K562 (cell line): ENCODE measurements at regions not wholly inside any gene's neighbourhood (a gene's known extent, or its start where the extent isn't known, plus 50 kb on each side); places are given as distances from the start of the nearest gene placed in this dataset.

Experiments
- ATAC-seq: fragments of 200-7000 bp; cut with Tn5 transposase; 3 replicates; pipeline ENCODE4 v1.9.1; 2020; ENCODE audit warnings: moderate library complexity
- BruUV-seq: library from RNA; stranded (reverse); fragments of 400-500 nt; replicated peaks from 2 replicates; lab custom pipeline; 2021; lab: Mats Ljungman, UMichigan
- CTCF ChIA-PET: fragments of 300-600 bp; formaldehyde crosslinking; extraction: SDS; loops from one replicate; lab custom pipeline; 2021; ENCODE audit warnings: low intra/inter-chr PET ratio; lab: Yijun Ruan, JAX
- POLR2A ChIA-PET: fragments of 300-600, 350-650 bp; sonication (Branson Sonifier 250); formaldehyde crosslinking; extraction: SDS; loops from one replicate; lab custom pipeline; 2021; ENCODE audit warnings: antibody characterized with exemption, inconsistent platforms; lab: Yijun Ruan, JAX
- DNase-seq, 4 experiments: peaks; one replicate each; pipeline versions ENCODE4 v3.0.0 to v3.0.0-alpha.2; 2011 to 2018; ENCODE audit warnings: low spot score in 3 of 4, mixed read lengths in 3 of 4; ENCODE audit errors: extremely low read depth in 1 of 4
- FAIRE-seq: peaks from 2 replicates; lab custom pipeline; 2011; peaks lifted over from hg19 to GRCh38; lab: Jason Lieb, UNC
- H2AFZ ChIP-seq: 2 replicates; pipeline ENCODE4 v1.6.0; 2011; ENCODE audit warnings: low read depth, low read length, control low read depth, inconsistent platforms
- H3K27ac ChIP-seq: fragments of 200-600 bp; 3 replicates; pipeline ENCODE4 v1.8.0; 2011; ENCODE audit warnings: low read depth, mild to moderate bottlenecking, control low read depth, inconsistent platforms, low read length, moderate library complexity, mixed read lengths; ENCODE audit errors: extremely low read depth
- H3K27me3 ChIP-seq, 2 experiments: fragments of 300-600 bp in 1 of 2; 2 replicates in 1 of 2; 3 replicates in 1 of 2; pipeline versions ENCODE4 v1.6.0 to v1.8.0; 2011; ENCODE audit warnings: inconsistent platforms in 2 of 2, low read length in 2 of 2, mild to moderate bottlenecking in 1 of 2, mixed read lengths in 1 of 2, moderate library complexity in 1 of 2; ENCODE audit not compliant: control insufficient read depth in 2 of 2, insufficient read depth in 2 of 2
- H3K36me3 ChIP-seq: fragments of 300-600 bp; 3 replicates; pipeline ENCODE4 v1.8.0; 2011; ENCODE audit warnings: mild to moderate bottlenecking, low read length, inconsistent platforms; ENCODE audit not compliant: control insufficient read depth, insufficient read depth
- H3K4me1 ChIP-seq, 2 experiments: fragments of 200-600 bp in 1 of 2; replicated peaks in 1 of 2; 2 replicates in 1 of 2; 3 replicates in 1 of 2; pipeline versions ENCODE4 v1.5.1 to v1.8.0; 2011; ENCODE audit warnings: inconsistent platforms in 2 of 2, low read length in 2 of 2, mild to moderate bottlenecking in 1 of 2, mixed read lengths in 1 of 2, moderate library complexity in 1 of 2; ENCODE audit not compliant: control insufficient read depth in 2 of 2, insufficient read depth in 2 of 2
- H3K4me2 ChIP-seq: 2 replicates; pipeline ENCODE4 v1.6.1; 2011; ENCODE audit warnings: low read length, control low read depth, inconsistent platforms, mixed read lengths; ENCODE audit not compliant: insufficient read depth
- H3K4me3 ChIP-seq: fragments of 200-600 bp; sonication (generic), shearing (Covaris generic); 2 replicates; pipeline ENCODE4 v1.5.1; 2016; ENCODE audit warnings: control low read depth, inconsistent platforms
- H3K79me2 ChIP-seq: fragments of 200-600 bp; 3 replicates; pipeline ENCODE4 v1.8.0; 2011; ENCODE audit warnings: low read length, inconsistent platforms; ENCODE audit not compliant: control insufficient read depth, insufficient read depth
- H3K9ac ChIP-seq, 2 experiments: 2 replicates each; pipeline versions ENCODE4 v1.6.0 to v1.6.1; 2011; ENCODE audit warnings: low read depth in 2 of 2, low read length in 2 of 2, control low read depth in 1 of 2, inconsistent platforms in 1 of 2, mild to moderate bottlenecking in 1 of 2, mixed read lengths in 1 of 2; ENCODE audit not compliant: insufficient read depth in 1 of 2
- H3K9me1 ChIP-seq: one replicate; pipeline ENCODE4 v1.6.0; 2011; ENCODE audit warnings: inconsistent platforms, mild to moderate bottlenecking, low read length, moderate library complexity; ENCODE audit not compliant: control insufficient read depth, insufficient read depth
- H3K9me3 ChIP-seq: replicated peaks from 2 replicates; pipeline ENCODE4 v1.5.1; 2011; ENCODE audit warnings: low read depth, low read length, inconsistent platforms; ENCODE audit not compliant: control insufficient read depth, insufficient read depth
- H4K20me1 ChIP-seq: replicated peaks from 2 replicates; pipeline ENCODE4 v1.6.1; 2011; ENCODE audit warnings: low read length, inconsistent platforms, mixed read lengths; ENCODE audit not compliant: control insufficient read depth, insufficient read depth
- BCOR ChIP-seq: fragments of 450-650 bp; IDR thresholded peaks from 2 replicates; pipeline ENCODE4 v1.6.1; 2016
- BRF1 ChIP-seq: IDR thresholded peaks from 3 replicates; pipeline ENCODE4 v1.6.1; 2011; ENCODE audit warnings: borderline replicate concordance, mild to moderate bottlenecking; ENCODE audit not compliant: insufficient read length; ENCODE audit errors: extremely low read depth
- KDM5B ChIP-seq: fragments of 200-600 bp; sonication (generic); IDR thresholded peaks from 2 replicates; pipeline ENCODE4 v1.6.1; 2012; ENCODE audit warnings: low read depth, mild to moderate bottlenecking, moderate library complexity, low read length, control low read depth, inconsistent platforms; ENCODE audit not compliant: insufficient replicate concordance
- SMARCA5 ChIP-seq: fragments of 450-650 bp; IDR thresholded peaks from 2 replicates; pipeline ENCODE4 v1.6.1; 2016
- TFAM ChIP-seq: fragments of 250-450 bp; sonication (Bioruptor Pico); conservative IDR thresholded peaks from 2 replicates; pipeline ENCODE4 v1.5.0; 2021; ENCODE audit warnings: mild to moderate bottlenecking, moderate library complexity
- ZFP36 ChIP-seq: fragments of 150-350 bp; IDR thresholded peaks from 2 replicates; pipeline ENCODE4 v1.6.1; 2018; ENCODE audit warnings: low read length, low read depth; ENCODE audit not compliant: partially characterized antibody
- WGBS: fragments of 100-300 bp; shearing (Covaris generic); methylation state at CpG from one replicate; pipeline ENCODE4 v1.1.6; 2016; ENCODE audit warnings: low coverage, mixed read lengths; ENCODE audit not compliant: insufficient coverage; ENCODE audit errors: missing lambda C conversion rate; 5-methylcytosine and 5-hydroxymethylcytosine counted together
- in situ Hi-C: fragments of 300-500 bp; cut with MboI; formaldehyde crosslinking; loops from 4 replicates; pipeline ENCODE4 v1.15.0; 2018; ENCODE audit warnings: inconsistent platforms, mixed read lengths
- intact Hi-C: fragments of 100-400 bp; cut with micrococcal nuclease; formaldehyde crosslinking; loops from 2 replicates; pipeline ENCODE4 v1.14.2; 2022
- TF ChIP-seq, protein P1 (sequence below), 2 experiments: fragments of 450-650 bp; IDR thresholded peaks; 2 replicates each; pipeline ENCODE4 v1.6.1; 2016; ENCODE audit warnings: mild to moderate bottlenecking in 2 of 2, borderline replicate concordance in 1 of 2, low read depth in 1 of 2, moderate library complexity in 1 of 2

DNA sequence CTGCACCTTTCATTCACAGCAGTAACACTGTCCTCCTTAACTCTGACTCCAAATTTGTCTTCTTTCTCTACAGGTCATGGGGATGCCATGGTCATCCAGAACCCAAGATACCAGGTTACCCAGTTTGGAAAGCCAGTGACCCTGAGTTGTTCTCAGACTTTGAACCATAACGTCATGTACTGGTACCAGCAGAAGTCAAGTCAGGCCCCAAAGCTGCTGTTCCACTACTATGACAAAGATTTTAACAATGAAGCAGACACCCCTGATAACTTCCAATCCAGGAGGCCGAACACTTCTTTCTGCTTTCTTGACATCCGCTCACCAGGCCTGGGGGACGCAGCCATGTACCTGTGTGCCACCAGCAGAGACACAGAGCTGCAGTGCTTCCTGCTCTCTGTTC is 156.2 kb upstream of the PRSS1 start:
- Histone ChIP-seq H3K79me2 (no peaks in the 10 kb centered on the region), H3K9ac (no peak overlapping the region), H3K36me3 (no peaks in the 10 kb centered on the region), H3K27me3 (peaks cover 5 to 6% of the 10 kb centered on the region in 2 experiments; a peak in 4 of 5 replicates), H4K20me1 (no peaks in the 10 kb centered on the region), H3K4me1 (no peaks in the 10 kb centered on the region), H2AFZ (no peak overlapping the region), H3K27ac (no peak overlapping the region), H3K4me3 (no peak overlapping the region)
- WGBS, result 0% methylated on average over 4 of the region's 4 CpGs
- CTCF ChIA-PET, result no interaction called here
- no peak for ATAC-seq
- BruUV-seq, result no TSS peak
- no peak for FAIRE-seq
- no peak for DNase-seq
- intact Hi-C loops, result no loop called here
- TF ChIP-seq ZFP36 (no peak), KDM5B (no peak), TFAM (CRISPR knock-in tag) (no peak), SMARCA5 (no peak), BCOR (no peak)
- TF ChIP-seq, all 486 proteins: peak for 0
- no peak overlapping the region for H3K4me2 ChIP-seq
- no peaks in the 10 kb centered on the region for H3K9me1 ChIP-seq
- POLR2A ChIA-PET, result no interaction called here
- H3K9me3 ChIP-seq, result no peaks in the 10 kb centered on the region
- in situ Hi-C loops, result no loop called here

DNA sequence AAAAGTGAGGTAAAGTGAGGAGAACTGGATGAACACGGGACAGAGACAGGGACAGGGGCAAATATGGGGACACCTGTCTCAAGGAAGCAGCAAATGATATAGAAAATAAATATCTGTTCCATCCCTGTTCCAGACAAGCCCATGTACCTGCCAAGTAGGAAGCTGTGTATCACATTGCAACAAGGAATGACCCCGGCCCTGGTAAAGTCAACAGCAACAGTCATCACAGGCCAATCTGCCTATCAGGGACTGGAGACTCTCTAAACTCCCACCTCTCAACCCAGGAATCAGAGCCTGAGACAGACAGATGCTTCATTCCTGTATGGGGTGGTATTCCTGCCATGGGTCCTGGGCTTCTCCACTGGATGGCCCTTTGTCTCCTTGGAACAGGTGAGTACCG is 156.6 kb upstream of the PRSS1 start:
- Histone ChIP-seq H3K27ac (no peak overlapping the region), H4K20me1 (no peaks in the 10 kb centered on the region), H3K36me3 (no peaks in the 10 kb centered on the region), H3K9me1 (no peaks in the 10 kb centered on the region), H3K4me2 (no peak overlapping the region), H3K4me1 (no peaks in the 10 kb centered on the region), H3K9me3 (no peaks in the 10 kb centered on the region), H3K27me3 (peaks cover under 1 to 2% of the 10 kb centered on the region in 2 experiments; a peak in 3 of 5 replicates), H3K4me3 (no peak overlapping the region), H3K9ac (no peak overlapping the region), H3K79me2 (no peaks in the 10 kb centered on the region), H2AFZ (no peak overlapping the region)
- ATAC-seq (no peak), FAIRE-seq (no peak), DNase-seq (no peak)
- 2% methylated on average over 3 of the region's 3 CpGs for WGBS
- POLR2A ChIA-PET, result no interaction called here
- in situ Hi-C loops, result no loop called here
- CTCF ChIA-PET, result no interaction called here
- intact Hi-C loops, result no loop called here
- BruUV-seq, result no TSS peak
- no peak for TF ChIP-seq BRF1
- TF ChIP-seq, protein P1, sequence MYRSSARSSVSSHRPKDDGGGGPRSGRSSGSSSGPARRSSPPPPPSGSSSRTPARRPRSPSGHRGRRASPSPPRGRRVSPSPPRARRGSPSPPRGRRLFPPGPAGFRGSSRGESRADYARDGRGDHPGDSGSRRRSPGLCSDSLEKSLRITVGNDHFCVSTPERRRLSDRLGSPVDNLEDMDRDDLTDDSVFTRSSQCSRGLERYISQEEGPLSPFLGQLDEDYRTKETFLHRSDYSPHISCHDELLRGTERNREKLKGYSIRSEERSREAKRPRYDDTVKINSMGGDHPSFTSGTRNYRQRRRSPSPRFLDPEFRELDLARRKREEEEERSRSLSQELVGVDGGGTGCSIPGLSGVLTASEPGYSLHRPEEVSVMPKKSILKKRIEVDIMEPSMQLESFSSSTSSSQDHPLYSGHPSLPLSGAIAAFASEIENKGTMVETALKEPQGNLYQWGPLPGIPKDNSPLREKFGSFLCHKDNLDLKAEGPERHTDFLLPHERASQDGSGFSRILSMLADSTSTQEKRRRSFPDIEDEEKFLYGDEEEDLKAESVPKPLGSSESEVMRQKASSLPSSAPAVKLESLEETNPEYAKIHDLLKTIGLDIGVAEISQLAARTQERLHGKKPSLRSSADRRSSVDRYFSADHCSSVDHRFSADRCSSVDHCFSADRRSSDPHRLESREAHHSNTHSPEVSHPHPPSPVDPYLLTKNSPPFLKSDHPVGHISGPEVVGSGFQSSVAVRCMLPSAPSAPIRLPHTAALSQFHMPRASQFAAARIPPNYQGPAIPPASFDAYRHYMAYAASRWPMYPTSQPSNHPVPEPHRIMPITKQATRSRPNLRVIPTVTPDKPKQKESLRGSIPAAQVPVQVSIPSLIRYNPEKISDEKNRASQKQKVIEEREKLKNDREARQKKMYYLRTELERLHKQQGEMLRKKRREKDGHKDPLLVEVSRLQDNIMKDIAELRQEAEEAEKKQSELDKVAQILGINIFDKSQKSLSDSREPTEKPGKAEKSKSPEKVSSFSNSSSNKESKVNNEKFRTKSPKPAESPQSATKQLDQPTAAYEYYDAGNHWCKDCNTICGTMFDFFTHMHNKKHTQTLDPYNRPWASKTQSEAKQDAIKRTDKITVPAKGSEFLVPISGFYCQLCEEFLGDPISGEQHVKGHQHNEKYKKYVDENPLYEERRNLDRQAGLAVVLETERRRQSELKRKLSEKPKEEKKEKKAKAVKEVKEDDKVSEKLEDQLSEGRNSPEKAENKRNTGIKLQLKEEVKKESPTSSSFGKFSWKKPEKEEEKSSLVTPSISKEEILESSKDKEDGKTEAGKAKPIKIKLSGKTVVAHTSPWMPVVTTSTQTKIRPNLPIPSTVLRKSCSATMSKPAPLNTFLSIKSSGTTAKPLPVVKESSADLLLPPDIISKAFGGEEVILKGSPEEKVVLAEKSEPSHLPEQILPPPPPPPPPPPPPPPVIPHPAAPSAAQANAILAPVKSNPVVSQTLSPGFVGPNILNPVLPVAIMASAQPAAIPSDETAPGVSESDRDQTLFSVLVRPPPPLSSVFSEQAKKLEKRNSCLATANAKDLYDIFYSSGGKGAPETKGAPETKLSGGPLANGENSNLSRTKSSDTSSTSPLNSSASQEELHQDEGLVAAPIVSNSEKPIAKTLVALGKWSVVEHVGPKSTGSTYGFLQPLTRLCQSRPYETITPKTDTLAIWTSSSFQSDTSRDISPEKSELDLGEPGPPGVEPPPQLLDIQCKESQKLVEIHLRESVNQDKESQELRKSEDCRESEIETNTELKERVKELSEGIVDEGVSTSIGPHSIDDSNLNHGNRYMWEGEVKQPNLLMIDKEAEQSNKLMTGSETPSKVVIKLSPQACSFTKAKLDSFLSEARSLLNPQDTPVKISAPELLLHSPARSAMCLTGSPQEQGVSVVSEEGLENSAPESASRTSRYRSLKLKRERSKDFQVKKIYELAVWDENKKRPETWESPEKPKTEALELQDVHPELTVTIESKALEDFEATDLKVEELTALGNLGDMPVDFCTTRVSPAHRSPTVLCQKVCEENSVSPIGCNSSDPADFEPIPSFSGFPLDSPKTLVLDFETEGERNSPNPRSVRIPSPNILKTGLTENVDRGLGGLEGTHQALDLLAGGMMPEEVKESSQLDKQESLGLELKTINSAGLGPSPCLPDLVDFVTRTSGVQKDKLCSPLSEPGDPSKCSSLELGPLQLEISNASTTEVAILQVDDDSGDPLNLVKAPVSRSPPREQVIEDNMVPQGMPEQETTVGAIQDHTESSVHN (IDR thresholded peaks at IDR 0.05; ENCODE audit: borderline replicate concordance in 1 of 2, low read depth in 1 of 2), result no peak
- TF ChIP-seq, all 486 proteins: peak for 0
